ENCODE measurements at regions not wholly inside any gene's neighbourhood (a gene's known extent, or its start where the extent isn't known, plus 50 kb on each side); places are given as distances from the start of the nearest gene placed in this dataset.
"Not testable (repeated sequence)": the region's sequence is repeated elsewhere in the genome, so short reads cannot be mapped to it uniquely, and the experiment has no call there.

GRCh38 chr18:30440351-30440750 lies 602.2 kb downstream of the DSC3 start (continued):
- TF ChIP-seq ZNF416 (tag by site-specific recombination; IDR thresholded peaks at IDR 0.05) (no peak), REPIN1 (tag by site-specific recombination; IDR thresholded peaks at IDR 0.05; ENCODE audit: low read depth) (no peak), PRDM10 (tag by site-specific recombination; IDR thresholded peaks at IDR 0.05) (no peak)

- CTCF ChIA-PET, result interaction anchor here (0.6 to 1.0 kb wide), 3 partner anchors 8 to 1283 kb away, joined by 3 read pairs; no protein-coding TSS in a partner anchor
These were observed 603.4 kb downstream of the DSC3 start for GRCh38 chr18:30439174-30439573.

GRCh38 chr18:30432349-30432748 lies 610.2 kb downstream of the DSC3 start:
- Histone ChIP-seq H3K4me1 (ENCODE audit: control insufficient read depth, insufficient read depth, low read length) (no peaks in the 10 kb centered on the region), H3K9me3 (ENCODE audit: control insufficient read depth, insufficient read depth, low read depth, low read length) (no peaks in the 10 kb centered on the region), H3K27ac (ENCODE audit: extremely low read depth, low read depth, low read length) (no peak overlapping the region), H3K36me3 (ENCODE audit: control insufficient read depth in 2 of 2, insufficient read depth in 1 of 2, low read length in 2 of 2) (no peaks in the 10 kb centered on the region), H3K4me3 (ENCODE audit: low read depth, low read length) (no peak overlapping the region)
- CTCF ChIA-PET, result interaction anchor here (0.7 kb wide), 1 partner anchor 10 kb away, joined by 3 read pairs; no protein-coding TSS in a partner anchor
- no peak for TF ChIP-seq ZBTB7A (tag by site-specific recombination; IDR thresholded peaks at IDR 0.05; ENCODE audit: low read depth)
- no peak for TF ChIP-seq MYNN (tag by site-specific recombination; IDR thresholded peaks at IDR 0.05; ENCODE audit: borderline replicate concordance)
- TF ChIP-seq ZBTB21 (tag by site-specific recombination; IDR thresholded peaks at IDR 0.05), result no peak
- TF ChIP-seq ZIC2 (tag by site-specific recombination; IDR thresholded peaks at IDR 0.05), result no peak
- TF ChIP-seq ZNF239 (tag by site-specific recombination; IDR thresholded peaks at IDR 0.05), result no peak
- no peak for TF ChIP-seq SP7 (tag by site-specific recombination; IDR thresholded peaks at IDR 0.05)
- no peak for TF ChIP-seq PATZ1 (tag by site-specific recombination; IDR thresholded peaks at IDR 0.05)
- TF ChIP-seq KLF17 (tag by site-specific recombination; IDR thresholded peaks at IDR 0.05), result no peak
- TF ChIP-seq INSM2 (tag by site-specific recombination; IDR thresholded peaks at IDR 0.05), result no peak
- TF ChIP-seq ZFP69B (tag by site-specific recombination; IDR thresholded peaks at IDR 0.05), result no peak
- POLR2A ChIA-PET, result no interaction called here

More at GRCh38 chr18:30439174-30439573, 603.4 kb downstream of the DSC3 start:
- POLR2A ChIA-PET, result no interaction called here
- H3K9me3 ChIP-seq (ENCODE audit: control insufficient read depth, insufficient read depth, low read depth, low read length), result no peaks in the 10 kb centered on the region
- H3K4me1 ChIP-seq (ENCODE audit: control insufficient read depth, insufficient read depth, low read length), result no peaks in the 10 kb centered on the region
- no peaks in the 10 kb centered on the region for H3K36me3 ChIP-seq (ENCODE audit: control insufficient read depth in 2 of 2, insufficient read depth in 1 of 2, low read length in 2 of 2)
- H3K4me3 ChIP-seq (ENCODE audit: low read depth, low read length), result no peak overlapping the region
- no peak for TF ChIP-seq ZNF175 (tag by site-specific recombination; IDR thresholded peaks at IDR 0.05)
- no peak for TF ChIP-seq MYNN (tag by site-specific recombination; IDR thresholded peaks at IDR 0.05; ENCODE audit: borderline replicate concordance)
- TF ChIP-seq KLF7 (tag by site-specific recombination; IDR thresholded peaks at IDR 0.05; ENCODE audit: borderline replicate concordance), result no peak
- no peak for TF ChIP-seq ZNF501 (tag by site-specific recombination; IDR thresholded peaks at IDR 0.05)
- no peak for TF ChIP-seq HOXD13 (CRISPR knock-in tag; IDR thresholded peaks at IDR 0.05; ENCODE audit: borderline replicate concordance)
- H3K27ac ChIP-seq (ENCODE audit: extremely low read depth, low read depth, low read length), result no peak overlapping the region

DNA sequence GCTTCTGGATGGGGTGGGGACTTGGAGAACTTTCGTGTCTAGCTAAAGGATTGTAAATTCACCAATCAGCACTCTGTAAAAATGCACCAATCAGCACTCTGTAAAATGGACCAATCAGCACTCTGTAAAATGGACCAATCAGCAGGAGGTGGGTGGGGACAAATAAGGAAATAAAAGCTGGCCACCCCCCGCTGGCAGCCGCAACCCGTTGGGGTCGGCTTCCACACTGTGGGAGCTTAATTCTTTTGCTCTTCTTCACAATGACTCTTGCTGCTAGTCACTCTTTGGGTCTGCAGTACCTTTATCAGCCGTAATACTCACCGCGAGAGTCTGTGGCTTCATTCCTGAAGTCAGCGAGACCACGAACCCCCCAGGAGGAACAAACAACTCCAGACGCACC lies 623.1 kb downstream of the DSC3 start:
- POLR2A ChIA-PET; H3K9me3 ChIP-seq (ENCODE audit: control insufficient read depth, insufficient read depth, low read depth, low read length); CTCF ChIA-PET; H3K4me3 ChIP-seq (ENCODE audit: low read depth, low read length); H3K27ac ChIP-seq (ENCODE audit: extremely low read depth, low read depth, low read length); H3K4me1 ChIP-seq (ENCODE audit: control insufficient read depth, insufficient read depth, low read length); H3K36me3 ChIP-seq (ENCODE audit: control insufficient read depth in 2 of 2, insufficient read depth in 1 of 2, low read length in 2 of 2): not testable (repeated sequence)
